SH-SY5Y (cell line): ENCODE measurements at regions not wholly inside any gene's neighbourhood (a gene's known extent, or its start where the extent isn't known, plus 50 kb on each side); places are given as distances from the start of the nearest gene placed in this dataset.

Experiments
- GATA2 ChIP-seq: IDR thresholded peaks from 2 replicates; pipeline ENCODE4 v1.6.1; 2011; ENCODE audit warnings: mild to moderate bottlenecking, low read depth, low read length
- GATA3 ChIP-seq: IDR thresholded peaks from 2 replicates; pipeline ENCODE4 v1.6.1; 2011; ENCODE audit warnings: low read depth, mild to moderate bottlenecking, low read length, moderate library complexity

GRCh38 chr18:46337271-46337670 lies 233.1 kb downstream of the HAUS1 start:
- no peak for TF ChIP-seq GATA2
- TF ChIP-seq GATA3: no peak
